Right lobe of liver (tissue), 6 donors: ENCODE measurements at regions not wholly inside any gene's neighbourhood (a gene's known extent, or its start where the extent isn't known, plus 50 kb on each side); places are given as distances from the start of the nearest gene placed in this dataset.
"Not testable (repeated sequence)": the region's sequence is repeated elsewhere in the genome, so short reads cannot be mapped to it uniquely, and the experiment has no call there.

Experiments used
- ATAC-seq, 4 donors: fragments of 200-7000 bp; cut with Tn5 transposase; one replicate each; pipeline ENCODE4 v1.9.1; 2020; ENCODE audit warnings: mild to moderate bottlenecking in 4 of 4, moderate library complexity in 4 of 4
- DNase-seq, 3 donors: peaks; one replicate each; pipeline ENCODE4 v3.0.0-alpha.2; 2020
- H3K27ac ChIP-seq, 3 donors: fragments of 200-600 bp; one replicate each; pipeline ENCODE4 v1.8.0; 2022
- H3K27me3 ChIP-seq, 2 donors: fragments of 200-600 bp; one replicate each; pipeline ENCODE4 v1.8.0; 2022
- H3K36me3 ChIP-seq, 4 donors: fragments of 200-600 bp; sonication (generic) in 1 of 4; one replicate each; pipeline versions ENCODE4 v1.5.1 to v1.8.0; 2017 to 2022; ENCODE audit warnings: control low read depth in 1 of 4
- H3K4me1 ChIP-seq, 4 donors: fragments of 200-600 bp; sonication (generic) in 1 of 4; one replicate each; pipeline versions ENCODE4 v1.5.1 to v1.8.0; 2017 to 2022; ENCODE audit warnings: control low read depth in 1 of 4
- H3K4me3 ChIP-seq, 3 donors: fragments of 200-600 bp; one replicate each; pipeline ENCODE4 v1.8.0; 2022
- H3K9me3 ChIP-seq, 4 donors: fragments of 200-600 bp; sonication (generic) in 1 of 4; one replicate each; pipeline versions ENCODE4 v1.5.1 to v1.8.0; 2017 to 2022; ENCODE audit warnings: control low read depth in 1 of 4
- POLR2A ChIP-seq: fragments of 450-650 bp; IDR thresholded peaks from one replicate; pipeline ENCODE4 v1.6.1; 2017; ENCODE audit warnings: antibody characterized with exemption, mild to moderate bottlenecking
- WGBS: methylation state at CpG from one replicate; pipeline ENCODE4 v1.1.6; 2018; ENCODE audit warnings: low coverage, low lambda C conversion rate; ENCODE audit not compliant: insufficient coverage; ENCODE audit errors: missing lambda C conversion rate; 5-methylcytosine and 5-hydroxymethylcytosine counted together
- intact Hi-C, 2 donors: fragments of 100-400 bp; cut with DNase I; formaldehyde crosslinking; loops; one replicate each; pipeline versions ENCODE4 v1.11.2 to v1.14.1; 2022
- TF ChIP-seq, protein P1 (sequence below), 4 donors: fragments of 200-600 bp in 3 of 4; fragments of 450-650 bp in 1 of 4; IDR thresholded peaks; one replicate each; pipeline versions ENCODE4 v1.5.1 to v1.8.0; 2016 to 2022; ENCODE audit warnings: antibody characterized with exemption in 4 of 4, mild to moderate bottlenecking in 2 of 4
- donor health status: DM: no; HTN: yes; CAD: no.
- donor health status: DM: no; HTN: no; CAD: no.
- donor health status: DM: no; HTN: no; CAD: no.
- donor health status: DM: no; HTN: yes; CAD: no.
- donor health status: DM: no; HTN: yes; CAD: no.

- Histone ChIP-seq H3K4me1 (no peaks in the 10 kb centered on the region), H3K27me3 (no peaks in the 10 kb centered on the region), H3K36me3 (no peaks in the 10 kb centered on the region), H3K9me3 (no peaks in the 10 kb centered on the region), H3K27ac (no peak overlapping the region), H3K4me3 (no peak overlapping the region)
- 74% methylated on average over 2 of the region's 2 CpGs for WGBS
- ATAC-seq (no peak), DNase-seq (no peak)
- no peak for TF ChIP-seq POLR2A
- TF ChIP-seq, protein P1, sequence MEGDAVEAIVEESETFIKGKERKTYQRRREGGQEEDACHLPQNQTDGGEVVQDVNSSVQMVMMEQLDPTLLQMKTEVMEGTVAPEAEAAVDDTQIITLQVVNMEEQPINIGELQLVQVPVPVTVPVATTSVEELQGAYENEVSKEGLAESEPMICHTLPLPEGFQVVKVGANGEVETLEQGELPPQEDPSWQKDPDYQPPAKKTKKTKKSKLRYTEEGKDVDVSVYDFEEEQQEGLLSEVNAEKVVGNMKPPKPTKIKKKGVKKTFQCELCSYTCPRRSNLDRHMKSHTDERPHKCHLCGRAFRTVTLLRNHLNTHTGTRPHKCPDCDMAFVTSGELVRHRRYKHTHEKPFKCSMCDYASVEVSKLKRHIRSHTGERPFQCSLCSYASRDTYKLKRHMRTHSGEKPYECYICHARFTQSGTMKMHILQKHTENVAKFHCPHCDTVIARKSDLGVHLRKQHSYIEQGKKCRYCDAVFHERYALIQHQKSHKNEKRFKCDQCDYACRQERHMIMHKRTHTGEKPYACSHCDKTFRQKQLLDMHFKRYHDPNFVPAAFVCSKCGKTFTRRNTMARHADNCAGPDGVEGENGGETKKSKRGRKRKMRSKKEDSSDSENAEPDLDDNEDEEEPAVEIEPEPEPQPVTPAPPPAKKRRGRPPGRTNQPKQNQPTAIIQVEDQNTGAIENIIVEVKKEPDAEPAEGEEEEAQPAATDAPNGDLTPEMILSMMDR (IDR thresholded peaks at IDR 0.05) = no peak
- intact Hi-C loops = no loop called here
These were observed 914.0 kb upstream of the FBXO33 start for GRCh38 chr14:40346275-40346674.

GRCh38 chr14:40345334-40345733 is 913.1 kb upstream of the FBXO33 start:
- DNase-seq (no peak), ATAC-seq (no peak)
- intact Hi-C loops = no loop called here
- TF ChIP-seq POLR2A = no peak
- TF ChIP-seq, protein P1 (IDR thresholded peaks at IDR 0.05) = no peak
- H3K4me1 ChIP-seq = no peaks in the 10 kb centered on the region
- no peaks in the 10 kb centered on the region for H3K36me3 ChIP-seq
- no peak overlapping the region for H3K4me3 ChIP-seq
- WGBS = 35% methylated on average over 1 of the region's 1 CpG
- no peaks in the 10 kb centered on the region for H3K27me3 ChIP-seq
- no peak overlapping the region for H3K27ac ChIP-seq
- no peaks in the 10 kb centered on the region for H3K9me3 ChIP-seq

DNA sequence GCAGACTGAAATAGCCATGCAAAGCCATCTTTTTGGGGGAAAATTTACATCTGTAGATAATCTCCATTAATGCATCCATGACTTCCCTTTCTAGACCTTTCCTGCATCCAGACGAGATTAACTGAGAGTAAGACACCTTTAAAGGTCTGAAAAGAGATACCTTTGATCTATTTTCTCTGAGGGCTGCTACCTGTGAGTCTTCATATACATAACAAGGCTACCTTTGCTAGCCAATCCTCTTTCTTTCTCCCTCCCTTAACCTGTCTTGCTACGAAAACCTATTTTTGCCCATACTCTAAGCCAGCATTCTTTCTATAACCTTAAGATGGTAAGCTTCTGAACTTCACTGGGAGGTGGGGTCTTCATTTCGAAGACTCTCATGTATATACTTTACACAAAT is 908.5 kb upstream of the FBXO33 start:
- H3K27me3 ChIP-seq = no peaks in the 10 kb centered on the region
- DNase-seq (no peak), ATAC-seq (no peak)
- no peak overlapping the region for H3K27ac ChIP-seq
- no peak overlapping the region for H3K4me3 ChIP-seq
- H3K36me3 ChIP-seq = no peaks in the 10 kb centered on the region
- TF ChIP-seq, protein P1 (IDR thresholded peaks at IDR 0.05) = no peak
- TF ChIP-seq POLR2A = no peak
- no peaks in the 10 kb centered on the region for H3K9me3 ChIP-seq
- WGBS = 22% methylated on average over 3 of the region's 3 CpGs
- H3K4me1 ChIP-seq = no peaks in the 10 kb centered on the region
- intact Hi-C loops = no loop called here

GRCh38 chr14:40336846-40337245 is 904.6 kb upstream of the FBXO33 start:
- H3K36me3 ChIP-seq = no peaks in the 10 kb centered on the region
- no peaks in the 10 kb centered on the region for H3K27me3 ChIP-seq
- no peaks in the 10 kb centered on the region for H3K4me1 ChIP-seq
- intact Hi-C loops = no loop called here
- no peak overlapping the region for H3K4me3 ChIP-seq
- DNase-seq (no peak), ATAC-seq (no peak)
- no peak overlapping the region for H3K27ac ChIP-seq
- no peaks in the 10 kb centered on the region for H3K9me3 ChIP-seq
- TF ChIP-seq, protein P1 (IDR thresholded peaks at IDR 0.05) = no peak
- TF ChIP-seq POLR2A = no peak
- WGBS = 29% methylated on average over 2 of the region's 2 CpGs

DNA sequence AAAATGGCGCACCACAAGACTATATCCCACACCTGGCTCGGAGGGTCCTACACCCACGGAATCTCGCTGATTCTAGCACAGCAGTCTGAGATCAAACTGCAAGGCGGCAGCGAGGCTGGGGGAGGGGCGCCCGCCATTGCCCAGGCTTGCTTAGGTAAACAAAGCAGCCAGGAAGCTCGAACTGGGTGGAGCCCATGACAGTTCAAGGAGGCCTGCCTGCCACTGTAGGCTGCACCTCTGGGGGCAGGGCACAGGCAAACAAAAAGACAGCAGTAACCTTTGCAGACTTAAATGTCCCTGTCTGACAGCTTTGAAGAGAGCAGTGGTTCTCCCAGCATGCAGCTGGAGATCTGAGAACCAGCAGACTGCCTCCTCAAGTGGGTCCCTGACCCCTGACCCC is 894.3 kb upstream of the FBXO33 start:
- H3K36me3 ChIP-seq, ATAC-seq, H3K9me3 ChIP-seq, H3K27ac ChIP-seq, H3K27me3 ChIP-seq, DNase-seq, H3K4me1 ChIP-seq, H3K4me3 ChIP-seq, intact Hi-C loops: not testable (repeated sequence)
- 20% methylated on average over 1 of the region's 9 CpGs for WGBS
